ENCODE measurements at regions not wholly inside any gene's neighbourhood (a gene's known extent, or its start where the extent isn't known, plus 50 kb on each side); places are given as distances from the start of the nearest gene placed in this dataset.

GRCh38 chr13:58313219-58313618 is 681.7 kb downstream of the PCDH17 start:
- TF ChIP-seq ZNF174 (tag by site-specific recombination; IDR thresholded peaks at IDR 0.05) (no peak), ZNF121 (tag by site-specific recombination; IDR thresholded peaks at IDR 0.05) (no peak), MEIS1 (CRISPR knock-in tag; IDR thresholded peaks at IDR 0.05; ENCODE audit: borderline replicate concordance) (no peak), ZNF658 (tag by site-specific recombination; IDR thresholded peaks at IDR 0.05) (no peak), PRDM10 (tag by site-specific recombination; IDR thresholded peaks at IDR 0.05) (no peak), ZNF555 (tag by site-specific recombination; conservative IDR thresholded peaks at IDR 0.05) (no peak)

Measured in HEK293 (cell line).